ENCODE measurements at regions not wholly inside any gene's neighbourhood (a gene's known extent, or its start where the extent isn't known, plus 50 kb on each side); places are given as distances from the start of the nearest gene placed in this dataset.

- Histone ChIP-seq H3K4me1 (ENCODE audit: control insufficient read depth in 1 of 2, insufficient read depth in 2 of 2, low read depth in 1 of 2, low read length in 1 of 2) (no peaks in the 10 kb centered on the region), H3K4me2 (no peak overlapping the region), H2AFZ (ENCODE audit: low read depth) (no peak overlapping the region), H4K20me1 (ENCODE audit: insufficient read depth) (no peaks in the 10 kb centered on the region), H3K27ac (ENCODE audit: low read depth in 2 of 2, low read length in 1 of 2) (no peak overlapping the region), H3K27me3 (ENCODE audit: insufficient read depth) (no peaks in the 10 kb centered on the region), H3K36me3 (replicated peaks in 1 of 2; ENCODE audit: control insufficient read depth in 1 of 2, insufficient read depth in 2 of 2, low read length in 1 of 2) (no peaks in the 10 kb centered on the region), H3K79me2 (ENCODE audit: insufficient read depth) (no peaks in the 10 kb centered on the region), H3K9me2 (0 out of 2 replicates have a peak, but pooled peaks cover 4% of the 10 kb centered on the region), H3F3A (replicated peaks; ENCODE audit: insufficient read depth) (no peaks in the 10 kb centered on the region), H3K4me3 (ENCODE audit: low read depth in 2 of 2, low read length in 1 of 2) (no peak overlapping the region), H3K9ac (no peak overlapping the region), H3K9me3 (0 out of 2 replicates have a peak, but pooled peaks cover 4% of the 10 kb centered on the region)
- DNase-seq = no peak
- WGBS (ENCODE audit: low lambda C conversion rate) = 29% methylated on average over 4 of the region's 5 CpGs
- ChIA-PET POLR2A (no interaction called here), CTCF (interaction anchor here (1.1 to 1.7 kb wide), 2 partner anchors 10 to 17 kb away, joined by 3 read pairs; no protein-coding TSS in a partner anchor)
- no peak for TF ChIP-seq RXRA (IDR thresholded peaks at IDR 0.05; ENCODE audit: borderline replicate concordance, low read depth)
- no peak for TF ChIP-seq YY1 (IDR thresholded peaks at IDR 0.05; ENCODE audit: low read depth)
- no peak for TF ChIP-seq FOXM1 (IDR thresholded peaks at IDR 0.05; ENCODE audit: low read depth)
- no peak for TF ChIP-seq FOSL2 (IDR thresholded peaks at IDR 0.05; ENCODE audit: borderline replicate concordance, low read depth)
- no peak for TF ChIP-seq ZBTB33 (IDR thresholded peaks at IDR 0.05; ENCODE audit: borderline replicate concordance, low read depth)
- TF ChIP-seq MXI1 (IDR thresholded peaks at IDR 0.05; ENCODE audit: low read depth, low read length) = no peak
- TF ChIP-seq JUND (IDR thresholded peaks at IDR 0.05) = no peak
- TF ChIP-seq CHD2 (IDR thresholded peaks at IDR 0.05; ENCODE audit: low read length, partially characterized antibody) = no peak
- no peak for TF ChIP-seq SIN3A (IDR thresholded peaks at IDR 0.05; ENCODE audit: borderline replicate concordance, low read depth, low read length)
- no peak for TF ChIP-seq FOXJ3 (CRISPR knock-in tag; IDR thresholded peaks at IDR 0.05)
- no peak for TF ChIP-seq GATA2 (CRISPR knock-in tag; IDR thresholded peaks at IDR 0.05)
- no peak for TF ChIP-seq TEAD4 (IDR thresholded peaks at IDR 0.05; ENCODE audit: borderline replicate concordance, insufficient read depth)
- no peak for TF ChIP-seq EP300 (IDR thresholded peaks at IDR 0.05; ENCODE audit: borderline replicate concordance in 1 of 2, low read depth in 1 of 2, low read length in 1 of 2)
- no peak for TF ChIP-seq GABPA (IDR thresholded peaks at IDR 0.05; ENCODE audit: low read depth)
- no peak for TF ChIP-seq TAF1 (IDR thresholded peaks at IDR 0.05; ENCODE audit: borderline replicate concordance, low read depth, low read length)
Observed at GRCh38 chr11:98545544-98546175, 475.1 kb upstream of the CNTN5 start.

- TF ChIP-seq SMC3 (IDR thresholded peaks at IDR 0.05; ENCODE audit: low read depth, low read length) = no peak
- TF ChIP-seq RAD21 (IDR thresholded peaks at IDR 0.05; ENCODE audit: low read length) = no peak
- no peak for TF ChIP-seq TCF12 (IDR thresholded peaks at IDR 0.05)
- no peak for TF ChIP-seq ZBTB33 (IDR thresholded peaks at IDR 0.05; ENCODE audit: borderline replicate concordance, low read depth)
- no peak for TF ChIP-seq FOXJ3 (CRISPR knock-in tag; IDR thresholded peaks at IDR 0.05)
- no peak for TF ChIP-seq MAX (IDR thresholded peaks at IDR 0.05; ENCODE audit: low read depth)
- TF ChIP-seq EZH2phosphoT487 (IDR thresholded peaks at IDR 0.05; ENCODE audit: borderline replicate concordance, low read depth) = no peak
- no peak for TF ChIP-seq IRF3 (IDR thresholded peaks at IDR 0.05; ENCODE audit: low read depth, low read length)
- no peak for TF ChIP-seq FOXM1 (IDR thresholded peaks at IDR 0.05; ENCODE audit: low read depth)
- TF ChIP-seq NRF1 (IDR thresholded peaks at IDR 0.05; ENCODE audit: low read depth, low read length) = no peak
- Histone ChIP-seq H3K4me1 (ENCODE audit: control insufficient read depth in 1 of 2, insufficient read depth in 2 of 2, low read depth in 1 of 2, low read length in 1 of 2) (no peaks in the 10 kb centered on the region), H3K27ac (ENCODE audit: low read depth in 2 of 2, low read length in 1 of 2) (no peak overlapping the region), H3K27me3 (ENCODE audit: insufficient read depth) (no peaks in the 10 kb centered on the region), H4K20me1 (ENCODE audit: insufficient read depth) (no peaks in the 10 kb centered on the region), H3K9ac (no peak overlapping the region), H3F3A (replicated peaks; ENCODE audit: insufficient read depth) (no peaks in the 10 kb centered on the region), H2AFZ (ENCODE audit: low read depth) (no peak overlapping the region), H3K79me2 (ENCODE audit: insufficient read depth) (no peaks in the 10 kb centered on the region), H3K9me3 (no peaks in the 10 kb centered on the region), H3K4me3 (ENCODE audit: low read depth in 2 of 2, low read length in 1 of 2) (no peak overlapping the region), H3K36me3 (replicated peaks in 1 of 2; ENCODE audit: control insufficient read depth in 1 of 2, insufficient read depth in 2 of 2, low read length in 1 of 2) (no peaks in the 10 kb centered on the region), H3K4me2 (no peak overlapping the region), H3K9me2 (0 out of 2 replicates have a peak, but pooled peaks cover 4% of the 10 kb centered on the region)
- ChIA-PET CTCF (no interaction called here), POLR2A (no interaction called here)
- WGBS (ENCODE audit: low lambda C conversion rate) = 24% methylated on average over 3 of the region's 3 CpGs
- no peak for DNase-seq
Observed at GRCh38 chr11:98549571-98549970, 471.2 kb upstream of the CNTN5 start.

Data from SK-N-SH (cell line).